Endothelial cell of umbilical vein (primary cell): ENCODE measurements at regions not wholly inside any gene's neighbourhood (a gene's known extent, or its start where the extent isn't known, plus 50 kb on each side); places are given as distances from the start of the nearest gene placed in this dataset.

Experiments
- BruUV-seq: library from RNA; stranded (reverse); fragments of 400-500 nt; replicated peaks from 2 replicates; lab custom pipeline; 2021; lab: Mats Ljungman, UMichigan
- CTCF ChIA-PET: fragments of 300-600, 350-600 bp; sonication (Branson Sonifier 250); formaldehyde crosslinking; loops from one replicate; lab custom pipeline; 2021; ENCODE audit warnings: antibody characterized with exemption, inconsistent platforms; lab: Charles Lee
- POLR2A ChIA-PET: fragments of 300-600, 350-600 bp; sonication (Branson Sonifier 250); formaldehyde crosslinking; loops from one replicate; lab custom pipeline; 2021; ENCODE audit warnings: antibody characterized with exemption, inconsistent platforms; lab: Charles Lee
- DNase-seq: peaks from one replicate; pipeline ENCODE4 v3.0.0-alpha.2; 2011; ENCODE audit warnings: low read depth, low spot score
- FAIRE-seq: peaks from 2 replicates; lab custom pipeline; 2011; peaks lifted over from hg19 to GRCh38; lab: Jason Lieb, UNC
- H2AFZ ChIP-seq: 2 replicates; pipeline ENCODE4 v1.6.0; 2012; ENCODE audit warnings: low read depth, low read length, control low read depth, inconsistent platforms
- H3K27ac ChIP-seq: 2 replicates; pipeline ENCODE4 v1.5.1; 2011; ENCODE audit warnings: low read depth, mild to moderate bottlenecking, control low read depth, low read length, moderate library complexity; ENCODE audit not compliant: insufficient read depth
- H3K27me3 ChIP-seq, 2 experiments: 2 replicates each; pipeline versions ENCODE4 v1.6.0 to v1.6.1; 2011; ENCODE audit warnings: low read length in 2 of 2, mixed read lengths in 1 of 2; ENCODE audit not compliant: control insufficient read depth in 2 of 2, insufficient read depth in 2 of 2
- H3K36me3 ChIP-seq, 2 experiments: 2 replicates in 1 of 2; 3 replicates in 1 of 2; pipeline ENCODE4 v1.5.1; 2011; ENCODE audit warnings: low read length in 2 of 2, mild to moderate bottlenecking in 1 of 2, moderate library complexity in 1 of 2; ENCODE audit not compliant: control insufficient read depth in 2 of 2, insufficient read depth in 2 of 2; ENCODE audit errors: extremely low read depth in 1 of 2
- H3K4me1 ChIP-seq: 3 replicates; pipeline ENCODE4 v1.5.1; 2011; ENCODE audit warnings: mild to moderate bottlenecking, low read length; ENCODE audit not compliant: control insufficient read depth, insufficient read depth; ENCODE audit errors: extremely low read depth
- H3K4me2 ChIP-seq: 2 replicates; pipeline ENCODE4 v1.6.1; 2011; ENCODE audit warnings: low read length, control low read depth, mixed read lengths; ENCODE audit not compliant: insufficient read depth
- H3K4me3 ChIP-seq, 3 experiments: fragments of 200-600 bp in 1 of 3; sonication (generic), shearing (Covaris generic) in 1 of 3; replicated peaks in 1 of 3; 2 replicates each; pipeline ENCODE4 v1.5.1; 2011 to 2016; ENCODE audit warnings: control low read depth in 3 of 3, low read length in 3 of 3, mild to moderate bottlenecking in 2 of 3, inconsistent platforms in 1 of 3, low read depth in 1 of 3, moderate library complexity in 1 of 3; ENCODE audit not compliant: insufficient read depth in 1 of 3
- H3K79me2 ChIP-seq: 2 replicates; pipeline ENCODE4 v1.6.0; 2012; ENCODE audit warnings: low read length, inconsistent platforms; ENCODE audit not compliant: control insufficient read depth, insufficient read depth
- H3K9ac ChIP-seq: replicated peaks from 2 replicates; pipeline ENCODE3; 2011; ENCODE audit warnings: low read length, control low read depth; ENCODE audit not compliant: insufficient read depth; ENCODE audit errors: extremely low read depth
- H3K9me1 ChIP-seq: replicated peaks from 3 replicates; pipeline ENCODE4 v1.6.0; 2011; ENCODE audit warnings: mild to moderate bottlenecking, low read length; ENCODE audit not compliant: control insufficient read depth, insufficient read depth; ENCODE audit errors: extremely low read depth
- H3K9me3 ChIP-seq: replicated peaks from 2 replicates; pipeline ENCODE4 v1.5.1; 2012; ENCODE audit warnings: low read length, inconsistent platforms; ENCODE audit not compliant: control insufficient read depth, insufficient read depth
- H4K20me1 ChIP-seq: replicated peaks from 2 replicates; pipeline ENCODE3; 2011; ENCODE audit warnings: mild to moderate bottlenecking, low read length; ENCODE audit not compliant: control insufficient read depth, insufficient read depth; ENCODE audit errors: extremely low read depth
- EZH2 ChIP-seq: IDR thresholded peaks from 2 replicates; pipeline ENCODE4 v1.6.1; 2012; ENCODE audit warnings: borderline replicate concordance, low read depth, mild to moderate bottlenecking, moderate library complexity, low read length, inconsistent platforms; ENCODE audit not compliant: severe bottlenecking
- FOS ChIP-seq: IDR thresholded peaks from 2 replicates; pipeline ENCODE4 v1.6.1; 2011; ENCODE audit warnings: mild to moderate bottlenecking, low read length, moderate library complexity, borderline replicate concordance; ENCODE audit not compliant: insufficient read depth
- GATA2 ChIP-seq: IDR thresholded peaks from 2 replicates; pipeline ENCODE4 v1.7.0; 2011; ENCODE audit warnings: low read depth, mild to moderate bottlenecking, moderate library complexity, mixed read lengths, low read length; ENCODE audit not compliant: insufficient read length, insufficient read depth
- JUN ChIP-seq: IDR thresholded peaks from 2 replicates; pipeline ENCODE4 v1.6.1; 2011; ENCODE audit warnings: borderline replicate concordance, low read depth; ENCODE audit not compliant: insufficient read length, insufficient read depth
- MYC ChIP-seq: IDR thresholded peaks from one replicate; pipeline ENCODE4 v1.6.1; 2011; ENCODE audit warnings: mild to moderate bottlenecking, low read depth, low read length
- POLR2A ChIP-seq: IDR thresholded peaks from 2 replicates; pipeline ENCODE4 v1.6.1; 2012; ENCODE audit warnings: low read depth, mild to moderate bottlenecking, control low read depth, low read length
- POLR2AphosphoS5 ChIP-seq: IDR thresholded peaks from 2 replicates; pipeline ENCODE4 v1.6.1; 2012; ENCODE audit warnings: low read depth, mild to moderate bottlenecking, control low read depth, low read length, moderate library complexity; ENCODE audit not compliant: insufficient read depth
- dilution Hi-C: fragments of 300-500 bp; cut with MboI; formaldehyde crosslinking; loops from one replicate; pipeline ENCODE4 v1.15.0; 2019; ENCODE audit warnings: low sequenced_read_pairs; ENCODE audit not compliant: extremely low pct_ligation_motif_present
- intact Hi-C: fragments of 100-400 bp; cut with micrococcal nuclease; formaldehyde crosslinking; loops from one replicate; pipeline ENCODE4 v1.10.0; 2022
- TF ChIP-seq, protein P1 (sequence below): IDR thresholded peaks from 2 replicates; pipeline ENCODE4 v1.6.1; 2011; ENCODE audit not compliant: insufficient read depth, insufficient read length
- TF ChIP-seq, protein P2 (sequence below), 2 donors: IDR thresholded peaks; 1 replicate in 1 of 2; 2 replicates in 1 of 2; pipeline ENCODE4 v1.5.1; 2011; ENCODE audit warnings: low read length in 2 of 2, mild to moderate bottlenecking in 2 of 2, moderate library complexity in 2 of 2, control low read depth in 1 of 2, inconsistent platforms in 1 of 2, low read depth in 1 of 2; ENCODE audit not compliant: insufficient read depth in 1 of 2; ENCODE audit errors: extremely low read depth in 1 of 2

DNA sequence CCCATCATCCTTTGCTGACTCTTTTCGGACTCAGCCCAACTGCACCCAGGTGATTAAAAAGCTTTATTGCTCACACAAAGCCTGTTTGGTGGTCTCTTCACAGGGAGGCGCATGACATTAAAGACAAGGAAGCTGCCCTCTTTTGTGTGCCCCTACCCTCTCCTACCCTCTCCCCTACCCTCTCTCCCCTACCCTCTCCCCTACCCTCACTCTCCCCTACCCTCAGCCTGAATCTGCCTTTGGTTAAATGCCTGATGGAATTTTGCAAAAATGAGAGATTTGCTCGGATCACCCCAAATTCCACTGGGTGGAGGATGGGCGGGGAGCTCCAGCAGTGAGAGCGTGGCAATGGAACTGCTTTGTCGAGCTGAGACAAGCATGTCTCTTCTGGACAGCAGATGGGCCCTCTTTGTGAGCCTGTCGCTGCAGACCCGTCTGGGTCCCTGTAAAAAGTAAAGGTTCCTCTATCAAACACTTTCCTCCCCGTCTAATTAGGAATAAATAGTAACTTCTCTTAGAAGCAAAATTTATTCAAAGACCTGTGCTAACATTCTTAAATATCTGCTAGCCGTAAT, 76.4 kb upstream of the MLN start:
- TF ChIP-seq MYC (no peak), FOS (no peak), POLR2A (no peak), POLR2AphosphoS5 (no peak), EZH2 (no peak), JUN (no peak), GATA2 (no peak)
- TF ChIP-seq, protein P1, sequence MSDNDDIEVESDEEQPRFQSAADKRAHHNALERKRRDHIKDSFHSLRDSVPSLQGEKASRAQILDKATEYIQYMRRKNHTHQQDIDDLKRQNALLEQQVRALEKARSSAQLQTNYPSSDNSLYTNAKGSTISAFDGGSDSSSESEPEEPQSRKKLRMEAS, result no peak
- TF ChIP-seq, protein P2, sequence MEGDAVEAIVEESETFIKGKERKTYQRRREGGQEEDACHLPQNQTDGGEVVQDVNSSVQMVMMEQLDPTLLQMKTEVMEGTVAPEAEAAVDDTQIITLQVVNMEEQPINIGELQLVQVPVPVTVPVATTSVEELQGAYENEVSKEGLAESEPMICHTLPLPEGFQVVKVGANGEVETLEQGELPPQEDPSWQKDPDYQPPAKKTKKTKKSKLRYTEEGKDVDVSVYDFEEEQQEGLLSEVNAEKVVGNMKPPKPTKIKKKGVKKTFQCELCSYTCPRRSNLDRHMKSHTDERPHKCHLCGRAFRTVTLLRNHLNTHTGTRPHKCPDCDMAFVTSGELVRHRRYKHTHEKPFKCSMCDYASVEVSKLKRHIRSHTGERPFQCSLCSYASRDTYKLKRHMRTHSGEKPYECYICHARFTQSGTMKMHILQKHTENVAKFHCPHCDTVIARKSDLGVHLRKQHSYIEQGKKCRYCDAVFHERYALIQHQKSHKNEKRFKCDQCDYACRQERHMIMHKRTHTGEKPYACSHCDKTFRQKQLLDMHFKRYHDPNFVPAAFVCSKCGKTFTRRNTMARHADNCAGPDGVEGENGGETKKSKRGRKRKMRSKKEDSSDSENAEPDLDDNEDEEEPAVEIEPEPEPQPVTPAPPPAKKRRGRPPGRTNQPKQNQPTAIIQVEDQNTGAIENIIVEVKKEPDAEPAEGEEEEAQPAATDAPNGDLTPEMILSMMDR (IDR thresholded peaks at IDR 0.05; ENCODE audit: extremely low read depth in 1 of 2, insufficient read depth in 1 of 2, low read depth in 1 of 2, low read length in 2 of 2), result no peak
- CTCF ChIA-PET, result no interaction called here
- FAIRE-seq, result no peak
- no peaks in the 10 kb centered on the region for H4K20me1 ChIP-seq
- no peak overlapping the region for H3K9ac ChIP-seq
- no peaks in the 10 kb centered on the region for H3K9me1 ChIP-seq
- dilution Hi-C loops, result no loop called here
- POLR2A ChIA-PET, result no interaction called here
- H3K36me3 ChIP-seq, result no peaks in the 10 kb centered on the region
- no peak for DNase-seq
- no peaks in the 10 kb centered on the region for H3K4me1 ChIP-seq
- H3K27ac ChIP-seq, result no peak overlapping the region
- no peaks in the 10 kb centered on the region for H3K9me3 ChIP-seq
- no peaks in the 10 kb centered on the region for H3K79me2 ChIP-seq
- H3K27me3 ChIP-seq, result peaks cover 0 to 2% of the 10 kb centered on the region in 2 experiments
- H3K4me2 ChIP-seq, result no peak overlapping the region
- no TSS peak for BruUV-seq
- no peak overlapping the region for H2AFZ ChIP-seq
- H3K4me3 ChIP-seq, result no peak overlapping the region
- intact Hi-C loops, result no loop called here
